NCI-H2081 (cell line): ENCODE measurements at regions not wholly inside any gene's neighbourhood (a gene's known extent, or its start where the extent isn't known, plus 50 kb on each side); places are given as distances from the start of the nearest gene placed in this dataset.

Experiments used
- DNase-seq, 2 experiments: peaks; one replicate each; lab custom pipeline; 2025; lab: John Stamatoyannopoulos, UW

- no peak for DNase-seq
These were observed 352.3 kb upstream of the B3GAT1 start for GRCh38 chr11:134764367-134764766.

GRCh38 chr11:134763030-134763388 lies 351.0 kb upstream of the B3GAT1 start:
- DNase-seq: no peak

- no peak for DNase-seq
These were observed 350.4 kb upstream of the B3GAT1 start for GRCh38 chr11:134762248-134763029.

- DNase-seq: no peak
These were observed 349.8 kb upstream of the B3GAT1 start for GRCh38 chr11:134761926-134762247.

- no peak for DNase-seq
These were observed 349.3 kb upstream of the B3GAT1 start for GRCh38 chr11:134761386-134761785.

- DNase-seq: no peak
These were observed 348.9 kb upstream of the B3GAT1 start for GRCh38 chr11:134760957-134761356.

GRCh38 chr11:134760299-134760698 lies 348.3 kb upstream of the B3GAT1 start:
- no peak for DNase-seq

GRCh38 chr11:134759855-134760254 lies 347.8 kb upstream of the B3GAT1 start:
- no peak for DNase-seq

- no peak for DNase-seq
These were observed 347.2 kb upstream of the B3GAT1 start for GRCh38 chr11:134759274-134759673.

GRCh38 chr11:134758342-134758931 lies 346.4 kb upstream of the B3GAT1 start:
- DNase-seq: no peak

GRCh38 chr11:134757633-134758032 lies 345.6 kb upstream of the B3GAT1 start:
- DNase-seq: no peak

- DNase-seq: no peak
These were observed 344.9 kb upstream of the B3GAT1 start for GRCh38 chr11:134756811-134757540.

- no peak for DNase-seq
These were observed 343.5 kb upstream of the B3GAT1 start for GRCh38 chr11:134755535-134755934.

GRCh38 chr11:134754521-134755198 lies 342.6 kb upstream of the B3GAT1 start:
- no peak for DNase-seq

GRCh38 chr11:134753771-134754520 lies 341.9 kb upstream of the B3GAT1 start:
- DNase-seq: no peak

GRCh38 chr11:134752964-134753770 lies 341.1 kb upstream of the B3GAT1 start:
- DNase-seq: no peak

- no peak for DNase-seq
These were observed 340.5 kb upstream of the B3GAT1 start for GRCh38 chr11:134752526-134752925.

- DNase-seq: no peak
These were observed 339.7 kb upstream of the B3GAT1 start for GRCh38 chr11:134751766-134752165.

GRCh38 chr11:134751031-134751585 lies 339.1 kb upstream of the B3GAT1 start:
- DNase-seq: no peak

- no peak for DNase-seq
These were observed 338.6 kb upstream of the B3GAT1 start for GRCh38 chr11:134750619-134751018.
